GM13976 (cell line): ENCODE measurements at regions not wholly inside any gene's neighbourhood (a gene's known extent, or its start where the extent isn't known, plus 50 kb on each side); places are given as distances from the start of the nearest gene placed in this dataset.
"Not testable (repeated sequence)": the region's sequence is repeated elsewhere in the genome, so short reads cannot be mapped to it uniquely, and the experiment has no call there.

ENCODE experiments used
- DNase-seq: peaks from one replicate; pipeline ENCODE4 v3.0.0; 2012; ENCODE audit warnings: low spot score
- CTCF ChIP-seq: IDR thresholded peaks from 2 replicates; pipeline ENCODE4 v1.5.1; 2012; ENCODE audit warnings: borderline replicate concordance, mild to moderate bottlenecking; ENCODE audit not compliant: insufficient read depth; ENCODE audit errors: extremely low read depth, missing control alignments, control extremely low read depth
- in situ Hi-C: fragments of 300-500 bp; cut with MboI; formaldehyde crosslinking; loops from one replicate; pipeline ENCODE4 v1.12.0; 2022; ENCODE audit warnings: low sequenced_read_pairs, mixed read lengths, inconsistent platforms; ENCODE audit not compliant: unreplicated experiment

- TF ChIP-seq CTCF = no peak
- in situ Hi-C loops = no loop called here
- DNase-seq = no peak
Observed at GRCh38 chr14:71250791-71251190, 343.5 kb downstream of the PCNX1 start.

- in situ Hi-C loops, DNase-seq: not testable (repeated sequence)
Observed at GRCh38 chr14:71254091-71254719, 346.9 kb downstream of the PCNX1 start.

GRCh38 chr14:71261206-71261605 lies 353.9 kb downstream of the PCNX1 start:
- no peak for DNase-seq
- TF ChIP-seq CTCF = no peak
- in situ Hi-C loops = no loop called here

- in situ Hi-C loops = no loop called here
- DNase-seq = no peak
- TF ChIP-seq CTCF = no peak
Observed at GRCh38 chr14:71262441-71262840, 355.2 kb downstream of the PCNX1 start.

- DNase-seq = no peak
- in situ Hi-C loops = no loop called here
- TF ChIP-seq CTCF = no peak
Observed at GRCh38 chr14:71264260-71264659, 357.0 kb downstream of the PCNX1 start.

GRCh38 chr14:71267007-71267513 lies 359.8 kb downstream of the PCNX1 start:
- in situ Hi-C loops = no loop called here
- peak; percentile 24 for DNase-seq
- no peak for TF ChIP-seq CTCF

- no peak for DNase-seq
- in situ Hi-C loops = no loop called here
- no peak for TF ChIP-seq CTCF
Observed at GRCh38 chr14:71267691-71268090, 360.4 kb downstream of the PCNX1 start.
